AG10803 (cell line): ENCODE measurements at regions not wholly inside any gene's neighbourhood (a gene's known extent, or its start where the extent isn't known, plus 50 kb on each side); places are given as distances from the start of the nearest gene placed in this dataset.

Source experiments
- DNase-seq: peaks from one replicate; pipeline ENCODE4 v3.0.0; 2010; ENCODE audit warnings: low read depth
- H3K4me3 ChIP-seq: 2 replicates; pipeline ENCODE4 v1.5.1; 2011; ENCODE audit warnings: mild to moderate bottlenecking, low read length, control low read depth
- CTCF ChIP-seq: conservative IDR thresholded peaks from 2 replicates; pipeline ENCODE4 v1.5.1; 2011; ENCODE audit warnings: mild to moderate bottlenecking, low read length, control low read depth, inconsistent platforms

DNA sequence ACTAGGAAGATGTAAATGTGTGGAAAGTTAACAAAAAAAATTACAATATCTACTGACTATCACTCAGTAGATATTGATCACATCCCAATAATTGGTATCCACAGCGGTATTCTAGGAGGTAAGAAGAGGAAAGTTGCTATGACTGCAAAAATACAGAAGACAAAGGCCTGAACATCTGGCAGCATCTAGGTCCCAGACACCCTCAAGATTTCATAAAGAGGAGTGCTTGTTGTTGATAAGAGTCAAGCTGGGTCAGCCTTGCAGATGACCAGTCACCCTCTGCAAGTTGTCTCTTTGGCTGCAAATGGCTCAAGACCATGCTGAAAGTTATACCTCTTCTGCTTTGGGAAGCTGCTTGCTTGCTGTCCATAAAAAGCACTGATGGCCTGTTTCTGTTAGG, 179.8 kb upstream of the FOXN2 start:
- H3K4me3 ChIP-seq: no peak overlapping the region
- DNase-seq: no peak
- no peak for TF ChIP-seq CTCF

DNA sequence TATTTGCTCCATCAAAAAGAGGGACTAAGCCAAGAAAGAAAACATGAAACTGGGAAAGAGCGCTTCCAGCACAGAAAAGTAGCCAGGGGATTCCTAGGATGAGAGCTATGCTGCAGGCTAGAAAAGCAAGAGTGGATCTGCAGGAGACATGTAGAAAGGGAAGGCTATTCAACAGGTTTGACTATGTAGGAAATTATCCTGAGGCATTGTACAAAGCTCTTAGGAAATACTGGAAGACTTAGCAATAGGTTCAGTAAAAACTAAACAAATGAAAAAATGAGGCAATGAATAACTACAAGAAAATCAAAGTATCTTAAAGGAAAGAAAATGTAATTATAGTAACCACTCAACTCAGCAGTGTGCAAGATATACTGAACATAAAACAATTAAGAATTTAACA, 178.7 kb upstream of the FOXN2 start:
- DNase-seq: no peak
- H3K4me3 ChIP-seq: no peak overlapping the region
- no peak for TF ChIP-seq CTCF

DNA sequence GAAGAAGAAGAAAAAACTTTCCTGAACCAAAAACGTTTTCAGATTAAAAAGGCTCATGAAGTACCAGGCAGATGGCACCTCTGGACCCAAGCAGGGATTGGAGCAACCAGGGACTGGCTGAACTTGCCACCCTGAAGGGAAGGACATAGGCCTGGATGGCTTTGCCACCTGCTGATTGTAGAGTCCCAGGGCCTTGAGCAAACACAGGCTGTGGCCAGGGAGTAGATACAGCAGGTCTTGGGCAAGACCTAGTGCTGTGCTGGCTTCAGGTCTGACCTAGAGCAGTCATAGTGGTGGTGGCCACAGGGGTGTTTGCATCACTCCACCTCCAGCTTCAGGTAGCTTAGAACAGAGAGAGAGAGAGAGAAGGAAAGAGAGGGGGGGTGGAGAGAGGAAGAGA, 176.7 kb upstream of the FOXN2 start:
- no peak for TF ChIP-seq CTCF
- DNase-seq: no peak
- H3K4me3 ChIP-seq: no peak overlapping the region

GRCh38 chr2:48138898-48139297, 175.6 kb upstream of the FOXN2 start:
- TF ChIP-seq CTCF: no peak
- H3K4me3 ChIP-seq: no peak overlapping the region
- DNase-seq: no peak

DNA sequence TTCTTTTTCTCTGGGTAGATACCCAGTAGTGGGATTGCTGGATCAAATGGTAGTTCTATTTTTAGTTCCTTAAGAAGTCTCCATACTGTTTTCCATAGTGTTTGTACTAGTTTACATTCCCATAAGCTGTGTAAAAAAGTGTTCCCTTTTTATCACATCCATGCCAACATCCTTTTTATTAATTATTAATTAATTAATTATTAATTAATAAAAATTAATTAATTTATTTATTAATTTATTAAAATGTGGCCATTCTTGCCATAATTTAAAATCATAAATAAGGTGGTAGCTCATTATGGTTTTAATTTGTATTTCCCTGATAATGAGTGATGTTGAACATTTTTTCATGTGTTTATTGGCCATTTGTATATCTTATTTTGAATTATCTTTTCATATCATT, 173.9 kb upstream of the FOXN2 start:
- H3K4me3 ChIP-seq: no peak overlapping the region
- no peak for TF ChIP-seq CTCF
- no peak for DNase-seq

DNA sequence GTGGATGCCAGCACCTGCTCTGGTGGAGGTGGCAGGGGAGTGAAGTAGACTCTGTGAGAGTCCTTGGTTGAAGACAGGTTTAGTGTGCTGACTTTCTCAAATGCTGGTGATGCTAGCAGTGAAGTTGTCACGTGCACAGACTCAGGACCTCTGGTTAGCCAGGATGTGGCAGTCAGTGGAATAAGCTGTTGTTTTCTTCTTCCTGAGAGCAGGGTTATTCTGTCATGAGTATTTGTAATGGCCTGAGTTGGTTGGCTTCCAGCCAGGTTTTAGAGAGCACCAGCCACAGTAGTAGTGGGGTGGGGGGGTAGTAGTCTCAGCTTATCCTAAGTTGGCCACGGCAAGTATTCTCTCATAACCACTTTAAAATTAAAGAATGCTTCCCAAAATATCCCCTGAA, 169.7 kb upstream of the FOXN2 start:
- TF ChIP-seq CTCF: no peak
- no peak for DNase-seq
- H3K4me3 ChIP-seq: no peak overlapping the region

DNA sequence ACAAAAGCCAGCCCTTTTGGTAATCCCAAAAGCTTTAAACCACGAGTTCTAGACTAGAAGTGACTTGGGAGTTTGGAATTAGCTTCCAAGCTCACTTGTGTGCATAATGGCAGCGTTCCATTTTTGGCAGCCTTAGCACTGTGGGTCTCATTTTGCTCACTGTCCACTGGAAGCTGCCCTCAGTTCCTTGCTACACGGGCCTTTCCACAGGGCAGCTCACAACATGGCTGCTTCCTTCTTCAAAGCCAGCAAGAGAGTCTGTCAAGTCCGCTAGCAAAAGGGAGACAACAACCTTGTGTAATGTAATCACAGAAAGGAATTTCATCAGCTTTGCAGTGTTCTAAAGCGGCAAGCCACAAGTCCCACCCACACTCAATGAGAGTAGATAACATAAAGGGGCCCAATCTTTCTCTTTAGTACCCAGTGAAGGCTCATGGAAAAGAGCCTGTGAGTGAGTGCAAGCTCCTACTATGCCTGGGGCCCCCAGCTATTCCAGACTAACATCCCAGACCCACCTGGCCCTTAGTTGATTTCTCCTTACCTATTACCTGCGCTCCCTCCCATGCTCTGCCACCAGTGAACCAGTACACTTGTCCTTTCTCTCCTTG, 168.5 kb upstream of the FOXN2 start:
- no peak overlapping the region for H3K4me3 ChIP-seq
- DNase-seq: no peak
- TF ChIP-seq CTCF: no peak
